Activated CD4-positive, alpha-beta T cell treated with anti-CD3 and anti-CD28 coated beads, Interleukin-2, amount 50 U/mL, for 16 hours (primary cell): ENCODE measurements at regions not wholly inside any gene's neighbourhood (a gene's known extent, or its start where the extent isn't known, plus 50 kb on each side); places are given as distances from the start of the nearest gene placed in this dataset.
"Not testable (repeated sequence)": the region's sequence is repeated elsewhere in the genome, so short reads cannot be mapped to it uniquely, and the experiment has no call there.

Source experiments
- DNase-seq: peaks from one replicate; pipeline ENCODE4 v3.0.0-alpha.2; 2020

- no peak for DNase-seq
Observed at GRCh38 chr6:48475275-48475674, 364.3 kb upstream of the PTCHD4 start.

- DNase-seq = no peak
Observed at GRCh38 chr6:48474830-48475229, 363.8 kb upstream of the PTCHD4 start.

- no peak for DNase-seq
Observed at GRCh38 chr6:48474136-48474535, 363.1 kb upstream of the PTCHD4 start.

GRCh38 chr6:48472535-48472934 lies 361.5 kb upstream of the PTCHD4 start:
- DNase-seq = no peak

DNA sequence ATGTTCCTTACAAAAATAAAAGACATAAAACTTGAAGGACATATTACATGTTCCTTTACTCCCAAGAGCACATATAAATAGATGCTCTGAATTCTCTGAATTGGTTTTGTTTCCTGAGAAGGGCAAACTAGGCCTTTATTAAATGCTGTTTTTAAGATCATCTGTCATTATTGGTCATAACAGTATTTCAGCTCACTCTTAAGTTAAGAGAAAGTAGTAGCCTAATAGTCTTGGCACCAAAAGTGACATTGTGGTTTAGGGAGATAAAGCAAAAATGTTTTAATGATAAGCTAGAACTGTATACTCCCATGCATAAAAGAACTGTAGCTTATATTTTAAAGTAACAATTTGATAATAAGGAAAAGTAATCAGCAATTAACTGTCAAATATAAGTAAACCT lies 361.1 kb upstream of the PTCHD4 start:
- DNase-seq = no peak

DNA sequence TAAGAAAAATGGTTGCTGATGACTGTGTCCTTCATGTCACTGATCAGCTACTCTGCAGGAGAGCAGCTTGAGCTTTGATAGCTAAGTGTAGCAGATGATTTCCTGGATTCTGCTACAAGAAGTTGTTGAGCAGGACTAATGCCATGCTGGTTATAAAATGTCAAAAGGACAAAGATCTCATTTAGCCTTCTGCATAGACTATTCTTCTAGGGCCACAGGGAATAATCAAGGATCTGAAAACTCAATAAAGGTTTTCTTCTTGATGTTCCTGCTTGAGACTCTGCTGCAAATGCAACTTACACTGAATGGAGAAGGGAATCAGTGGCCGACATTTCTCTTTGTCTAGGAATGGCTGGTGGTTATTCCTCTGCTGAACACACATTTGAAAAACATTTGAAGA lies 360.3 kb upstream of the PTCHD4 start:
- no peak for DNase-seq

DNA sequence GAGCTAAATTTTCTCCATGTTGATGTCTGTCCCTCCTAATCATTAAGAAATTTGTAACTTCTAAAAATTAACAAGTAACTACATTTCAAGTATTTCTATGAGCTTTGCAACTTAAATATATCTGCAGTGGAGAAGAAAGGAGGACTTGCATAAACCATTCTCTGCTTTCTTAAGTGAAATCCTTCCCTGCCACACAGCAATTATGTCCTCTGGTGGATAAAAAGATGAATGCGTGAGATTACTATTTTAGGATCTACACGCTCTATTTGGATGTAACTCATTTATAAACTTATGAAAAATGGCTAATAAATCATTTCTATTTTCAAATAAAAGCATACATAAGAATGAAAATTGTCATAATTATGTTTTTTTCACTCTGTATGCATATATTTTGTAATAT lies 338.0 kb upstream of the PTCHD4 start:
- no peak for DNase-seq

DNA sequence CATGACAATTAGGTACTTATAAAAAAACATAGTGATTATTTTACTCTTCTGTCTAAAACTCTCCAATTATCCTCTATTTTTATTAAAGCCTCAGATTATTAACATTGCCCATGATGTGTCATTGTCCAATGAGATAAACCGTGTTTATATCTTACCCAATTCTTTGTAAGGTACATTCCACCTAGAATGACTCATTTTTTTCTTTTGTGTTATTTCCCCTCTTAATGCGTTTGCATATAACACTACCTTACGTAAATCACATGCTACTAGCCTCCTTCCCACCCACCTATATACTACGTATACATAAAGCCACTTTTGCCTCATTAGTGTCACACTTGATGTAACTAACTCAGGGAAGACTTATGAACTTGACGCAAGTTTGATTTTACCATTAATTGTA lies 336.3 kb upstream of the PTCHD4 start:
- DNase-seq = no peak

DNA sequence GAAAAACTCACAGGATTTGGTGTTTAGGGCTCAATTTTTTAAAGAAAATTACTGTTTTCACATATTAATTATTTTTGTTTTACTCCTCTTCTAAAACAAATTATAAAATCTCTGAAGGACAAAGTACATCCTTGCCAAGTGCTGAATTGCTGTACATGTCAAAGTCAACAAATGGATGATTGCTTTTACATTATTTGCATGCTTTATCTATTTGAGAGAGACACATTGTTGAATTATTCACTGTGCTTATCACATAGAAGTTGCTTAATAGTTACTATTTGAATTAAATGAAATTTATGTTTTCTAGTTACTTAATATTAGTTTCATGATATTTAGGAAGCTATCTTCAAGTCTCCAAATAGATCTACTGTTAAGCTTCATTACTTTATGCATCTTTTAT lies 318.6 kb upstream of the PTCHD4 start:
- no peak for DNase-seq

DNA sequence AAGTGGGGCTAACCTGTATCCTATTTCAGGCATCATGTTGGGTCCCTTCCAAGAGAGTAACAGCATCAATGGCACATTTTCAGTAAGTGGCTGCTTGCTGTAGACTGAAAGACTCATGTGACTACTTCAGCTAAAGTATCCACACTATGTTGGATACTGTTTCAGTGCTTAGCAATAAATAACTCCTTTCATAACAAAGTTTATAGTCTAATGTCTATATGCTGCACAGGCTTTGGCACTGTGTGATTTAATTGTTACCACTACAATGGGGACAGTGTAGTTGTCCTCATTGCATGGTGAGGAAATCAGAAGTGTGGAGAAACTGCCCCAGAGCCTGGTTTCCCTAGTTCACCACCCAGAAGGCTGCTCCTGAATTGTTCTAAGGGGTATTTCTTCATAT lies 318.0 kb upstream of the PTCHD4 start:
- no peak for DNase-seq

DNA sequence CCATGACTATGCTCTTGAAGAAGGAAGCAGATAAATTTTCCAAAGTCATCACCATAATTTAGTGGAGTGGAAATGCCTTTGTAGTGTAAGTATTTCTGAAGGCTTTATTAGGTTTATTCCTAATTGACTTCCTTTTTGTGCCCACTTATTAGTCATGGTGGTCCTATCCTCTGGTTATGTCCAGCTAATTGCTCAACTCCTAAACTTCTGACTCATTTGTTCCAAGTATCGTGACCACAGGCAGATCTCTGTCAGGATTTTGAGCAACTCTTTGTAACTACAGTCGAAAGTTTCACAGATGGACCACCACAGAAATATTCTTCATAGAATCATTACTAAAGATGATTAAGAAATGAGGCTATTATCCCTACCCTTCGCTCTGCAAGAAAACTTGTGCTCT lies 315.6 kb upstream of the PTCHD4 start:
- no peak for DNase-seq

DNA sequence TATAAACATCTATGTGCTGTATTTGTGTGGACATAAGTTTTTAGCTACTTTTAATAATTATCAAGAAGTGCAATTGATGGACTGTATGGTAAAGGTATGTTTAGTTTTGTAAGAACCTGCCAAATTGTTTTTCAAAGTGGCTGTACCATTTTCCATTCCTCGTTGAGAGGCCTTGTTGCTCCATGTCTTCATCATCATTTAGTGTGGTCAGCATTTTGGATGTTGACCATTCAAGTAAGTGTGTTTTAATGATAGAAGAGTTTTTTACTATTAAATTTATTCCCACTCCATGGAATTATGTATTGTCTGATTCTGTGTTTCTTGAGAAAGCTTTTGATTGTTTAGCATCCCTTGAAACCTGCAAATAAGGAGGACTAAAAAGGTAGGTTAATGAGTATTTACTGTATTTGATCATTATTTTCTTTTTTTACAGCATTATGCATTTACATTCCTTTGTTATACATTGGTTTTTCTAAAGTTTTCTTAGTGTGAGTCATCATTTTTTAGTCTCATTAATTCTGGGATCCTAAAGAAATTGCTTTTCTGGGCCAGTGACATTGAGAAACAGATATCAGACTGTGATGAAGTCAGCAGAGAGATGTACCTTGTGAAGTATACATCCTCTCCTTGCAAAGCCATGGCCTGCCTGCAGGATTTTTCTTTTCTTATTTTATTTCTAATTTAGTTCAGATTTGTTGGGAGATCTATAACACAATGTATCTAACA lies 312.8 kb upstream of the PTCHD4 start:
- DNase-seq = no peak

GRCh38 chr6:48419992-48420391 lies 309.0 kb upstream of the PTCHD4 start:
- DNase-seq = no peak

DNA sequence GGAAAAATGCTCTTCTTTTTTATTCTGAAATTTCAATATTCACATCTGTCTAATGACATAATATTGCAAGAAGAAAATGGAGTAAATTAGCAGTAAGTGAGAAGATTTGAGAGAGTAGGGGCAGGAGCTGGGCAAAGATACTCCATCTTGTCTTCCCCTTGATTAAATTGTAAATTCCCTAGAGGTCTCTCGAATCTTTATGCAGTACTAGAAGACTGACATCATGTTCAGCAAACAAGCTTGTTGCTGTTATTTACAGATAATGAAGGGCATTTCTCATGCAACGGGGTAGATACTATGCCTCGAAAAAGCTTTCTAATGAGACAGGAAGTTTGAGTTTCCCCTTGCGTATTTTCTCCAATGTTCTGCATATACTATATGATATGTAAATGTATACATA lies 306.9 kb upstream of the PTCHD4 start:
- DNase-seq = no peak

DNA sequence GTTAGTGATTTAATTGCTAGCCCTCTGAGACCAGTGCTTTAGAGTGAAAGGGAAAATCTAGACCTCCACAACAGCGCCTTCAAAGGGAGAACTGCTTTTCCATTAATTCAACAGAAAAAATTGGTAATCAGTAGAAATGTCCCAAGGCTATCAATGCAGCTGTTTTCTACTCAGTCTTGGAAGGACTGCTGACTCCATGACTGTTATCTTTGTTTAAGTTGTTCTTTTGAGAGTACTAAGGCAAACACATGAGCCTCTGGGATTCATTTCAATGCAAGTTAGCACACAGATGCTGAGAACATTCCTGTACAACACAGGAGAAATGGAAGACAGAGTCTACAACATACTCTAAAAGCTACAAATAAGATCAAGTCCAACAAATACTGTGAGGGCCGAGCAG lies 301.7 kb upstream of the PTCHD4 start:
- no peak for DNase-seq

DNA sequence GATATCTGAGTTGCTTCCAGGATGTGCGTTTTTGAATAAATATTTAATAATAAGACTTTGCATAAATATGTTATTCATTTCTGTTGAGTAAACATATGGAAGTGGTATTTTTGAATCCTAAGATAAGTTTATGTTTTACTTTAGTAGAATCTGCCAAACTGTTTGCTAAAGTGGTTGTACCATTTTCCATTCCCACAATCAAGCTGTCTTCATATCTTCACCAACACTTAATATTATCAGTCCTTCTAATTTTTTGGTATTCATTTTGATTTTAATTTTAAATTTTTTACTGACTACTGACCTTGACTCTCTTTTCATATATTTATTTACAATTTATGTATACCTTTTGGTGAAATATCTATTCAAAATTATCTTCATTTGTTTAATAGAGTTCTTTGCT lies 293.9 kb upstream of the PTCHD4 start:
- DNase-seq = no peak

DNA sequence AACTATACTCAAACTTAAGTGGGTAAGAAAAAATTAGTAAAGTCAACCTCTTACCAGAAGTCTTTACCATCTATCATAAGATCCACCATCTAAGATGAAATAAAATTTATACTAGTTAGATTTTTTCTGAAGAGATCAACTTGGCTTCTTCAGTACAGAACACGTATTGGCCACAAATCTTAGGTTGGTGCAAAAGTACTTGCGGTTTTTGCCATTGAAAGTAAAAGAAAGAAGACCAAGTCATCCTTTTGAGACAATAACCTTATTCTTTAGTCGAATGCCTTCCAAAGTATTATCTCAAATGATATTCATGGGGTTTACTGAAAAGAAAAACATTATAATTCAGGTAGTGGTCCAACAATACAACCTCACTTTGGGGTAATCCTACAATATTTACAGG lies 292.6 kb upstream of the PTCHD4 start:
- DNase-seq = no peak

DNA sequence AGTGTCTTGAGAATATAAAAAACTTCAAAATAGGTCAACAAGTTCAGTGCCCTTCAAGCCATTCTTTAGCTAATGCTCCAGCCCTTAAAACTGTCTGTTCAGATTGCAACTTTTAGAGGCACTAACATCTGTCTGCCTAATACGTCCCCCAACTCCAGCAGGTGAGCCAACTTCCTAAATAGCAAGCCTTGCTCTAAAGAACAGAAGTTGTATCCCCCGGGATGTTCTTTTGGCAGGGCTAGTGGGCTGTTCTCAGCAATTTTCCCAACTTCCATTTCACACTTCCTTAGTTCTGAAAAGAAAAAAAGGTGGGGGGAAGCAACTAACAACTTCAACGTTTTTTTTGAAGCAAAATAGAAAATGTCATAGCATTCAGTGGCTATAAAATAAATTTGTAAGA lies 290.0 kb upstream of the PTCHD4 start:
- no peak for DNase-seq

DNA sequence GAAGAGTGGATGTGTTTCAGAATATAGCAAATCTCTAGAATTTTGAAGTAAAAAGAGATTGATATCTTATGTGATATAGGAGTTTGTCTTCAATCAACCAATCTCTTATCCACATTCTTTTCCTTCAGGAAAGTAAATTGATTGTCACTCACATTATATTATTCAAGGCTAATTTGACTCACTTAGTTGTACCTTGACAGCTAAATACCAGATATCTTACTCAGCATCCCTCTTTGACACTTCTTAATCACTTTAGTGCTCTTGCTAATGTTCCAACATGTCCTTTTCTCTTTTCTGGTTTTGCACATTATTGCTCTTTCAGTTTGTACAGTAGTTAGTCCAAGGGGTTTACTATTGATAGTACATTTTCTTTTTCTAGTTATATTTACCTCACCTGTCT lies 286.9 kb upstream of the PTCHD4 start:
- DNase-seq = no peak

DNA sequence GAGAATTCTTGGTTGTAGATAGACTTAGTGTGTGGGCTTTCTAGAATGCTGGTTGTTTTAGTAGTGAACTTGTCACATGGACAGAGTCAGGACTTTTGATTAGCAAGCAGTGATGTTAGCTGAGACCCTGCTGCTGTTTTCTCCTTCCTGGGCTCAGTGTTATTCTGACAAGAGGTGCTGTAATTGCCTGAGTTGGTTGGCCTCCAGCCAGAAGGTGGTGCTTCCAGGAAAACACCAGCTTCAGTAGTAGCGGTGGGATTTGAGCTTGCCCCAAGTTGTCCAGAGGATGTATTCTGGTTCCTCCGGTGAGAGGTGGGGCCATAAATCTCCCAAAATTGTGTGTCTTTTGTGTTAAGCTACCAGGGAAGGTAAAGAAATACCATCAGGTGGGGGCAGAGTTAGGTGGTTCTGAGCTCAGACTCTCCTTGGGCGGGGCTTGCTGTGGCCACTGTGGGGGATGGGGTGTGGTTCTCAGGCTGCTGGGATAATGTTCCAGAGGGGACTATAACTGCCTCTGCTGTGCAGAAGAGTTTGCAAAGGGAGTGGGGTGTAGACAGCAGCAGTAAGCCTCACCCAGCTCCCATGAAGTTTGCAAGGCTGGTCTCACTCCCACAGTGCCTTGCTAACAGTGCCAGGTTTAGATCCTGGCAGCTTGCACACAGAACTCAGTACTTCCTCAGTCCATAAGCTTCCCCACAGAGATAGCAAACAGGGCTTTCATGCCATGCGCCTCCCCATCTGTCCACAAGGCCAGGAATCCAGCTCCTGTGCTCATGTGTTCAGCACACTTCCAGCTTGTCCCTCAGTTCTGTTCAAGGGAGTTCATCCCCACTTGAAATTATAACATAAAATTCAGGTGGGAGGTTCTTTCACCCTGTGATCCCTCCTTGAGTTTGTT lies 278.4 kb upstream of the PTCHD4 start:
- DNase-seq = no peak

GRCh38 chr6:48388044-48388443 lies 277.0 kb upstream of the PTCHD4 start:
- DNase-seq = no peak

GRCh38 chr6:48378884-48379407 lies 267.9 kb upstream of the PTCHD4 start:
- no peak for DNase-seq

GRCh38 chr6:48377115-48377514 lies 266.1 kb upstream of the PTCHD4 start:
- DNase-seq = no peak

GRCh38 chr6:48371226-48371625 lies 260.2 kb upstream of the PTCHD4 start:
- DNase-seq = not testable (repeated sequence)
